Esophagus muscularis mucosa (tissue), 4 donors: ENCODE measurements at regions not wholly inside any gene's neighbourhood (a gene's known extent, or its start where the extent isn't known, plus 50 kb on each side); places are given as distances from the start of the nearest gene placed in this dataset.
A peak's percentile ranks its signal among the peaks of the same experiment; 100 is the strongest.

ENCODE experiments used
- DNase-seq: peaks from one replicate; pipeline ENCODE4 v3.0.0-alpha.2; 2017; ENCODE audit errors: extremely low spot score
- H3K27ac ChIP-seq, 4 donors: fragments of 200-600 bp; sonication (generic); replicated peaks in 1 of 4; 1 replicate in 3 of 4; 2 replicates in 1 of 4; pipeline ENCODE4 v1.5.1; 2016 to 2019; ENCODE audit warnings: mild to moderate bottlenecking in 1 of 4
- H3K27me3 ChIP-seq, 4 donors: fragments of 200-600 bp; sonication (generic); one replicate each; pipeline versions ENCODE4 v1.5.1 to v1.6.0; 2016 to 2019
- H3K36me3 ChIP-seq, 4 donors: fragments of 200-600 bp; sonication (generic); one replicate each; pipeline ENCODE4 v1.5.1; 2016 to 2019
- H3K4me1 ChIP-seq, 4 donors: fragments of 200-600 bp; sonication (generic); one replicate each; pipeline ENCODE4 v1.5.1; 2016 to 2019
- H3K4me3 ChIP-seq, 4 donors: fragments of 200-600 bp; sonication (generic); 1 replicate in 2 of 4; 2 replicates in 2 of 4; pipeline ENCODE4 v1.5.1; 2016 to 2019; ENCODE audit warnings: mild to moderate bottlenecking in 4 of 4, moderate library complexity in 1 of 4
- H3K9me3 ChIP-seq, 4 donors: fragments of 200-600 bp; sonication (generic); 1 replicate in 3 of 4; 2 replicates in 1 of 4; pipeline ENCODE4 v1.5.1; 2016 to 2019
- EP300 ChIP-seq: sonication (generic); formaldehyde crosslinking; IDR thresholded peaks from one replicate; pipeline ENCODE4 v1.6.1; 2017; ENCODE audit warnings: antibody characterized with exemption
- POLR2A ChIP-seq: fragments of 450-650 bp; IDR thresholded peaks from one replicate; pipeline ENCODE4 v1.6.1; 2017; ENCODE audit warnings: antibody characterized with exemption, moderate library complexity, mild to moderate bottlenecking, low read depth
- POLR2AphosphoS5 ChIP-seq, 2 donors: sonication (generic); formaldehyde crosslinking; IDR thresholded peaks; one replicate each; pipeline ENCODE4 v1.6.1; 2017; ENCODE audit warnings: antibody characterized with exemption in 2 of 2
- WGBS: methylation state at CpG from one replicate; pipeline ENCODE4 v1.1.5; 2018; 5-methylcytosine and 5-hydroxymethylcytosine counted together
- intact Hi-C: fragments of 100-400 bp; cut with DNase I; formaldehyde crosslinking; loops from one replicate; pipeline ENCODE4 v1.15.1; 2023
- TF ChIP-seq, protein P1 (sequence below), 3 experiments: fragments of 200-600 bp in 2 of 3; fragments of 450-650 bp in 1 of 3; sonication (generic) in 2 of 3; IDR thresholded peaks; one replicate each; pipeline ENCODE4 v1.5.1; 2017 to 2019; ENCODE audit warnings: antibody characterized with exemption in 3 of 3, mild to moderate bottlenecking in 2 of 3, moderate library complexity in 1 of 3

DNA sequence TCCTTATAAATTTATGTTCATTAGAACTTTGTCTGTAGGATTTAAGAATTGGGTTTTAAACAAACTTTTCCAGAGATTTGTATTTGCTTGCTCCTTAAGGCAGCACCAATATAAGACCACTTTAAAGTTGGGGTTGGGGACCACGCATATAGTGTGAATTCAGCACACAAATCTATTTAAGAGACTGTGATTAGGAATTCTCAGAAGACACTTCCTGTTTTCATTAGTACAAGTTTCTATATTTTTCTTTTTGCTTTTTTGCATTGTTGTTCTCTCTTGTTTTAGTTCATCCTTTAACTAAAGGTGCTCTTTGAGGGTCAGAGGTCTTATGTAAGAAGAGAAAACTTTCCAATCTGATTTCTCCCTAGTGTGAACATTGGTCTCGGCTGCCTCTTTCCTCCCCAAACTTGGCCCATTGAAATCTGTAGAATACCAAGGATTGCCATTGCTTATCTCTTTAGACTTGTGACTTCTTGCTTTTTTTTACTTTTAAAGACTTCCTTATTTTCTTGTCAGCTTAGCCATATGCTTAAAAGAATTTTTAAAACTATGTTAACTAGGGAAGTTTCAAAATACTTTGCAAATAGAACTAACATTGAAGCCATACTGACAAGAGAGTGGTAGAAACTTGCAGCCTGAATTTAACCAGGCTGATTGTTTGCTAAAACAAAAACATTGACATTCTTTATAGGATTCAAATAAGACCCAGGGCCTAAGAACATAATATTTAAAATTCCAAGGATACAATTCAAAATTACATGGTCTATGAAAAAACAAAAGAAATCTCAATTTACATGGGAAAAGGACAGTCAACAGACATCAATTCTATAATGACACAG lies 264.1 kb upstream of the FN1 start:
- Histone ChIP-seq H3K9me3 (no peaks in the 10 kb centered on the region), H3K27me3 (no peaks in the 10 kb centered on the region), H3K27ac (peak overlapping the region; percentile 71 to 75 (median 74)), H3K4me3 (no peak overlapping the region), H3K36me3 (no peaks in the 10 kb centered on the region), H3K4me1 (peaks cover 0 to 40% (median 32%) of the 10 kb centered on the region in 4 donors)
- 81% methylated on average over 2 of the region's 2 CpGs for WGBS
- TF ChIP-seq, protein P1, sequence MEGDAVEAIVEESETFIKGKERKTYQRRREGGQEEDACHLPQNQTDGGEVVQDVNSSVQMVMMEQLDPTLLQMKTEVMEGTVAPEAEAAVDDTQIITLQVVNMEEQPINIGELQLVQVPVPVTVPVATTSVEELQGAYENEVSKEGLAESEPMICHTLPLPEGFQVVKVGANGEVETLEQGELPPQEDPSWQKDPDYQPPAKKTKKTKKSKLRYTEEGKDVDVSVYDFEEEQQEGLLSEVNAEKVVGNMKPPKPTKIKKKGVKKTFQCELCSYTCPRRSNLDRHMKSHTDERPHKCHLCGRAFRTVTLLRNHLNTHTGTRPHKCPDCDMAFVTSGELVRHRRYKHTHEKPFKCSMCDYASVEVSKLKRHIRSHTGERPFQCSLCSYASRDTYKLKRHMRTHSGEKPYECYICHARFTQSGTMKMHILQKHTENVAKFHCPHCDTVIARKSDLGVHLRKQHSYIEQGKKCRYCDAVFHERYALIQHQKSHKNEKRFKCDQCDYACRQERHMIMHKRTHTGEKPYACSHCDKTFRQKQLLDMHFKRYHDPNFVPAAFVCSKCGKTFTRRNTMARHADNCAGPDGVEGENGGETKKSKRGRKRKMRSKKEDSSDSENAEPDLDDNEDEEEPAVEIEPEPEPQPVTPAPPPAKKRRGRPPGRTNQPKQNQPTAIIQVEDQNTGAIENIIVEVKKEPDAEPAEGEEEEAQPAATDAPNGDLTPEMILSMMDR (IDR thresholded peaks at IDR 0.05) = no peak
- no peak for TF ChIP-seq EP300
- no peak for TF ChIP-seq POLR2AphosphoS5 (IDR thresholded peaks at IDR 0.05)
- TF ChIP-seq POLR2A = no peak
- no peak for DNase-seq
- intact Hi-C loops = no loop called here

DNA sequence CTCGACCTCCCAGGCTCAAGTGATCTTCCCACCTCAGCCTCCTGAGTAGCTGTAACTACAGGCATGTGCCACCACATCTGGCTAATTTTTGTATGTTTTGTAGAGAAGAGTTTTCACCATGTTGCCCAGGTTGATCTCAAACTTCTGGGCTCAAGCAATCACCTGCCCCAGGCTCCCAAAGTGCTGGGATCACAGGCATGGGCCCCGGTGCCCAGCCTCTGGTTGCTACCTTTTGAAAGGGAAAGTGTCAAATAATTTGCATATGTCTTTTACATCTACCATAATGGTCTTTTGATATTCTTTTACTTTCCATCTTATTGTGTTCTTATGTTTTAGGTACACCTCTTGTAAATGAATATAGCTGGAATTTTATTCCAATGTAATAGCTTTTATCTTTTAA lies 263.1 kb upstream of the FN1 start:
- intact Hi-C loops = no loop called here

DNA sequence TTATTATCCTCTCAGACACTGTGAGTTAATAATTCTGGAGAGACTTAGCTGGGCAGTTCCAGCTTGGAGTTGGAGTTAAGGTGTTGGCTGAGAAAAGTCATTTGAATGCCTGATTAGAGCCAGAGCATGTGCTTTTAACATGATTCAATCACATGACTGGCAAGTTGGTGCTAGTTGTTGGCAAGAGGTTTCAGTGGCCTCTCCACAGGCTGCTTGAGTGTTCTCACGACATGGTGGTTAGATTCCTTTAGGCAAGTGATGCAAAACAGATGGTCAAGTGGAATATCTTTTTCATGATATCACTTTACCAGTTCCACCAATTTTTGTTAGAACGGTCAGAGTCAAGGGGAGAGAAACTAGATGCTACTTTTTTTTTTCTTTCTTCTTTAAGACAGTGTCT lies 262.7 kb upstream of the FN1 start:
- WGBS = 59% methylated on average over 2 of the region's 2 CpGs
- TF ChIP-seq, protein P1 (IDR thresholded peaks at IDR 0.05) = no peak
- no peak for TF ChIP-seq EP300
- no peak for TF ChIP-seq POLR2A
- TF ChIP-seq POLR2AphosphoS5 (IDR thresholded peaks at IDR 0.05) = no peak
- peak overlapping the region in 2 of 4 donors; percentile 15 to 21 for H3K27ac ChIP-seq

More for the DNA sequence above, 263.1 kb upstream of the FN1 start:
- no peak overlapping the region for H3K4me3 ChIP-seq
- no peak for DNase-seq
- 90% methylated on average over 2 of the region's 2 CpGs for WGBS
- no peak for TF ChIP-seq POLR2A
- TF ChIP-seq EP300 = no peak
- TF ChIP-seq POLR2AphosphoS5 (IDR thresholded peaks at IDR 0.05) = no peak
- TF ChIP-seq, protein P1 (IDR thresholded peaks at IDR 0.05) = no peak
- H3K4me1 ChIP-seq = peaks cover 0 to 42% (median 31%) of the 10 kb centered on the region in 4 donors
- H3K36me3 ChIP-seq = no peaks in the 10 kb centered on the region
- no peaks in the 10 kb centered on the region for H3K9me3 ChIP-seq
- no peaks in the 10 kb centered on the region for H3K27me3 ChIP-seq
- peak overlapping the region in 2 of 4 donors; percentile 15 to 21 for H3K27ac ChIP-seq

DNA sequence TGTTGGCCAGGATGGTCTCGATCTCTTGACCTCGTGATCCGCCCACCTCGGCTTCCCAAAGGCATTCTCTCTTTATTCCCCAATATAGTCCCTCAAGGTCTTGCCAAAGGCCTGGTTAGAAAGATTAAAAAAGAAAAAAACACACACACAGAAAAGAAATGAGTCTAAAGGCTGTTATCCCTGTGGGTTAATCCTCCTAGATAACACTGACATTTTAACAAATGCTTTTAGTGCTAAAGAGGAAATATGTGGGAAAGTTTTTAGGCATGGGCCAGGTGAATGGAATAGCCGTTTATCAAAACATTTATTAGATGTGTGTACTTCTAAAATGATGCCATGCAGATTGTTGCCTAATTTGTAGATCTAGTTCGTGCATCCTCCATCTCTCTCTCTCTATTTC lies 261.6 kb upstream of the FN1 start:
- intact Hi-C loops = no loop called here
- H3K36me3 ChIP-seq = no peaks in the 10 kb centered on the region
- 82% methylated on average over 6 of the region's 6 CpGs for WGBS
- H3K4me1 ChIP-seq = peaks cover 3 to 51% (median 44%) of the 10 kb centered on the region in 4 donors
- TF ChIP-seq POLR2A = no peak
- no peak for TF ChIP-seq EP300
- no peak overlapping the region for H3K4me3 ChIP-seq
- H3K27ac ChIP-seq = peak overlapping the region in 2 of 4 donors; percentile 12 to 22
- no peak for DNase-seq
- no peaks in the 10 kb centered on the region for H3K27me3 ChIP-seq
- no peaks in the 10 kb centered on the region for H3K9me3 ChIP-seq

More for the DNA sequence above, 262.7 kb upstream of the FN1 start:
- DNase-seq = no peak
- Histone ChIP-seq H3K4me1 (peaks cover 3 to 46% (median 35%) of the 10 kb centered on the region in 4 donors), H3K9me3 (no peaks in the 10 kb centered on the region), H3K27me3 (no peaks in the 10 kb centered on the region), H3K4me3 (no peak overlapping the region), H3K36me3 (no peaks in the 10 kb centered on the region)
- intact Hi-C loops = no loop called here

DNA sequence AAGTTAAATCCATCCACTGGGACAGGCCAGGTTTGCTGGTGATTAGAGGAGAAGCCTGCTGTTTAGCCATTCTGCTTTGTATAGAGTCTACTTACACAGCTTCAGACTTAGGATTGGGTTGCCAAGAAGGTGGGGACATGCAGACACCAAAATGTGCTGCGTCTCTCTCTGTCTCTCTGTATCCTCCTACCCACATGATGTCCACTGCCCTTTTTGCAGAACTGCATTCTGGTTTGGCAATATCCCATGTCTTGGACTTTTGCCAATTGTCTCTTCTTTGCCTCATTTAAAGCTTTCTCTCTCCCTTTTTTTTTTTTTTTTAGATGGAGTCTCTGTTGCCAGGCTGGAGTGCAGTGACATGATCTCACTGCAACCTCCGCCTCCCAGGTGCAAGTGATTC lies 261.1 kb upstream of the FN1 start:
- no peaks in the 10 kb centered on the region for H3K9me3 ChIP-seq
- TF ChIP-seq POLR2A (no peak), EP300 (no peak)
- TF ChIP-seq, protein P1 (IDR thresholded peaks at IDR 0.05) = no peak
- no peaks in the 10 kb centered on the region for H3K36me3 ChIP-seq
- H3K4me3 ChIP-seq = no peak overlapping the region
- no peak for DNase-seq
- peak overlapping the region in 2 of 4 donors; percentile 12 to 22 for H3K27ac ChIP-seq
- no peaks in the 10 kb centered on the region for H3K27me3 ChIP-seq
- peaks cover 3 to 53% (median 45%) of the 10 kb centered on the region in 4 donors for H3K4me1 ChIP-seq
- WGBS = 68% methylated on average over 2 of the region's 2 CpGs
- intact Hi-C loops = no loop called here
